SK-N-DZ (cell line): ENCODE measurements at regions not wholly inside any gene's neighbourhood (a gene's known extent, or its start where the extent isn't known, plus 50 kb on each side); places are given as distances from the start of the nearest gene placed in this dataset.

Source experiments
- DNase-seq: peaks from one replicate; pipeline ENCODE4 v3.0.0-alpha.2; 2015; ENCODE audit warnings: low spot score

GRCh38 chr5:119996128-119996527 lies 366.8 kb downstream of the FAM170A start:
- DNase-seq, result no peak

- DNase-seq, result no peak
Measured at GRCh38 chr5:120007598-120007997, 378.2 kb downstream of the FAM170A start.

- no peak for DNase-seq
Measured at GRCh38 chr5:120012431-120012830, 383.1 kb downstream of the FAM170A start.

- no peak for DNase-seq
Measured at GRCh38 chr5:120014535-120014934, 385.2 kb downstream of the FAM170A start.

GRCh38 chr5:120016717-120017382 lies 387.5 kb downstream of the FAM170A start:
- no peak for DNase-seq

GRCh38 chr5:120017513-120017912 lies 388.2 kb downstream of the FAM170A start:
- no peak for DNase-seq

GRCh38 chr5:120035181-120035580 lies 405.8 kb downstream of the FAM170A start:
- no peak for DNase-seq

- DNase-seq, result no peak
Measured at GRCh38 chr5:120035815-120036577, 406.6 kb downstream of the FAM170A start.

GRCh38 chr5:120037451-120037850 lies 408.1 kb downstream of the FAM170A start:
- DNase-seq, result no peak

- no peak for DNase-seq
Measured at GRCh38 chr5:120039111-120039510, 409.8 kb downstream of the FAM170A start.

GRCh38 chr5:120043431-120043830 lies 414.1 kb downstream of the FAM170A start:
- no peak for DNase-seq

GRCh38 chr5:120052916-120053828 lies 410.9 kb upstream of the PRR16 start:
- no peak for DNase-seq

GRCh38 chr5:120053841-120054240 lies 410.3 kb upstream of the PRR16 start:
- no peak for DNase-seq

GRCh38 chr5:120055858-120056257 lies 408.2 kb upstream of the PRR16 start:
- peak; percentile 21 for DNase-seq

GRCh38 chr5:120062515-120062917 lies 401.6 kb upstream of the PRR16 start:
- DNase-seq, result no peak

GRCh38 chr5:120072068-120072761 lies 391.9 kb upstream of the PRR16 start:
- no peak for DNase-seq

- DNase-seq, result peak; percentile 90
Measured at GRCh38 chr5:120073722-120074121, 390.4 kb upstream of the PRR16 start.

- no peak for DNase-seq
Measured at GRCh38 chr5:120080781-120081180, 383.3 kb upstream of the PRR16 start.

- no peak for DNase-seq
Measured at GRCh38 chr5:120082316-120083068, 381.6 kb upstream of the PRR16 start.

- DNase-seq, result no peak
Measured at GRCh38 chr5:120083851-120084542, 380.1 kb upstream of the PRR16 start.
